ENCODE measurements at regions not wholly inside any gene's neighbourhood (a gene's known extent, or its start where the extent isn't known, plus 50 kb on each side); places are given as distances from the start of the nearest gene placed in this dataset.

DNA sequence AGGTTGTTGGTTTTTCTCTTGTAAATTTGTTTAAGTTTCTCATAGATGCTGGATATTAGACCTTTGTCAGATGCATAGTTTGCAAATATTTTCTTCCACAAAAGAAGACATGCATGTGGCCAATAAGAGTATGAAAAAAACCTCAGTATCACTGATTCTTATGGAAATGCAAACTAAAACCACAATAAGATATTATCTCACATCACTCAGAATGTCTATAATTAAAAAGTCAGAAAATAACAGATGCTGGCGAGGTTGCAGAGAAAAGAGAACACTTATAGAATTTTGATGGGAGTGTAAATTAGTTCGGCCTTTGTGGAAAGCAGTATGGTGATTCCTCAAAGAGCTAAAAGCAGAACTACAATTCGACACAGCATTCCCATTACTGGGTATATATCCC is 1355.6 kb downstream of the FAM133A start:
- no peak for DNase-seq

DNA sequence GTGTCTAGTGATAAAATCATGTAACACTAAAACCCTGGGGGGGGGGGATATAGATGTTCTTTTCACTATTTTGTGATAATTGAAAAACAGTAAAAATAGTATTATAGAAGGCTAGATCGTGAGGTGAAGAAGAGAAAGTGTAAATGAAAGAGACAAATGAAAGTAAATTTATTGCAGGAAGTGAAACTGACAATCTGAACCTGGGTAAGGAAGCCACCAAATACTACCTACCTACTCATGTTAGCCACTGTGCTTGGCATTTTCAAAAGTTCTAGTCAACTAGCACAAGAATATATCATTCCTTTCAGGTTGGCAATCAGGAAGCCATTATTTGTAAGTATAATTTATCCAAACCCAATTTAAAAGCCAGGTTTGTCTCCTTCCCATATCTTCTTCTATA is 1366.1 kb downstream of the FAM133A start:
- DNase-seq = no peak

- DNase-seq = no peak
Observed at GRCh38 chrX:95044331-95044730, 1370.3 kb downstream of the FAM133A start.

GRCh38 chrX:95055991-95056390 is 1382.0 kb downstream of the FAM133A start:
- no peak for DNase-seq

DNA sequence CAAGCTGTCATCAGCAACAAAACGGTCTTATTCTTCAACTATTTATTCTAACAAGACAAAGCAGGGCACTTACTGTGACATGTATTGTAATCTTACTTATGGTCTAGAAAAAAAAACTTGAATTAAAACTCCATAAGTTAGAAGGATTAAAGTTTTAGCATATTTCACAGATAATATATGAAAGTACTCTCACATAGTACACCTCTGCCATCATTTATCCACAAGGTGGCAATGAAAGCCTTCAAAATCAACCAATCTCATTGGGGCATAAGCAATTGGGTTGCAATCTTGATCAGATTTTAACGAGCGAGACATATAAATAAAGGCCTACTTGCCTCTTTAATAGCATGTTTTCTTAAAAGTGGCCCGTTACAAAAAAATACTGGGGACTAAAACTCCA is 1382.9 kb downstream of the FAM133A start:
- DNase-seq = no peak

GRCh38 chrX:95057341-95057740 is 1383.3 kb downstream of the FAM133A start:
- DNase-seq = no peak

- DNase-seq = no peak
Observed at GRCh38 chrX:95058815-95059214, 1384.8 kb downstream of the FAM133A start.

DNA sequence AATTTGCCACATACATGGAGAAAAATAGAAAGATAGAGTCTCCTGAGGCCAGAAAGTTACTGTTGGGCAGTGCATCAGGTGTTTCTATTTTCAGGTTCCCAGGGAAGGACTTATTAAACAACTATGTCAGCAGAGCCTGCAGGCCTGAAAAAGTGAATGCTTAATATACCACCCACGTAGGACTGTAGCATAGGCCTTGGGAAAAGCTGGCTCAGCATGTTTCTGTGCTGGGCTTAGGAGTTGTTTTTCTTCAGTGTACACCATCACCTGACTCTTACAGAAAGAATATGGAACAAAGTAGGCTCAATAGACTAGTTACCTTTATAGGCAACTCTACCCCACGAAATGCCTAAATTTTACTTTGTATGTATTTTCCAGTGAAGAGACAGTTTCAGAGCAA is 1385.9 kb downstream of the FAM133A start:
- DNase-seq = no peak

DNA sequence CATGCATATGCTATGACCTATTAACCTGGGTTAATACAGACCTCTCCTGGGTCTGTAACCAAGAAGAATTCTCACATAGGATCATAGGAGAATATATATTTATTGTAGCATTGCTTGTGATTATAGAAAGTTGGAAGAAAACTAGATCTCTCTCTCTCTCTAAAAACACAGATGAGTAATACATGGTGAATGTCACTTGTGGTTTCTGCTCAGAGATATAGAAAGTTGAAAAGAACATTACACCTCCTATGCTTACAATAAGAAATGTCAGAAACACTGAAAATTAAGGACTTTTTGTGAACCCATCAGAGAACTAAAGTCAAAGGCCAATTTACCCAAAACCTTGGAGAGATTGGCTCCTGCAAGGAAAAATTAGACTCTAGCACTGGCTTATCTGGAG is 1389.5 kb downstream of the FAM133A start:
- no peak for DNase-seq

DNA sequence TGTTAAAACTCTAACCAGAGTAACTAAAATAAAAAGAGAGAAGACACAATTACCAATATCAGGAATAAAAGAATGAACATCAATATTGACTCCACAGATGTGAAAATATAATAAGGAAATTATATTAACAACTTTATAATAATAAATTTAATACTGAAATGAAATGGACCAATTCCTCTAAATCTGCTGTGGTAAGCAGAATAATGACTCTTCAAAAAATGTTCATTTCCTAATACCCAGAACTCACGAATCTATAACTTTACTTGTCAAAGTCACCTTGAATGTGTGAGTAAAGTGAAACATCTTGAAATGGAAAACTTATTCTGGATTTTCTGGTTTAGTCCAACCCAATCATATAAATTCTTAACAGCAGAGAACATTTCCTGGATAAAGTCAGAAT is 1391.1 kb downstream of the FAM133A start:
- no peak for DNase-seq

DNA sequence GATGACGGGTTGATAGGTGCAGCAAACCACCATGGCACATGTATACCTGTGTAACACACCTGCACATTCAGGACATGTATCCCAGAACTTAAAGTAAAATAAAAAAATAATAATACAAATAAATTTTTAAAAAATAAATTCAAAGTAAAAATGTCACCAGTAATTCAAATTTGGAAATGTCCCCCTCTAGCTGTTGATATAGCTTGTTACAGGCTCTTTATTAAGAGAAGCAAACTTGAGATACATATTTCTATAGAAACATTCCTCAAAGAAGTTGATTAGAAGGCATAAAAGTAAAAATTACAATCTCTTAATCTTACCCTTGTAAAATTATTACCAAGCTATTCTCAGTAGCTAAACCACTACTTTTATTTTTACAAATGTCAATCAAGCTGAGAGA is 1397.0 kb downstream of the FAM133A start:
- DNase-seq = no peak

DNA sequence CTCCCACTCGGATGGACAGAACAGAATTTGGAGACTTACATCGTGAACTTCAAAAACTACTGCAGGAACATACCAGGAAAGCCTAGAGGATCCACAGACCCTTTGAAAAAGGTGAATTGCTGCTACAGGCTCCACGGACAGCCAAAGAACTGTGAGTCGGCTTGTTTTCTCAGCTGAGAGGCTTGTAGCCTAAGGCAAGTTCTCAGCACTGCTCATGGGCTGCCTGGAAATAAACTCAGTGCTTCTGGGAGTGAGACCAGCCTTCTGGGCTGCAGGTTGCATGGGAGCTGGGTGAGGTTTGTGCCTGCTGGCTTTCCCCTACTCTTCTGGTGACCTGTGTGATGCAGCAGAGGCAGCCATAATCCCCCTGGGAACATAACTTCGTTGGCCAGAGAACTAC is 1397.6 kb downstream of the FAM133A start:
- no peak for DNase-seq

DNA sequence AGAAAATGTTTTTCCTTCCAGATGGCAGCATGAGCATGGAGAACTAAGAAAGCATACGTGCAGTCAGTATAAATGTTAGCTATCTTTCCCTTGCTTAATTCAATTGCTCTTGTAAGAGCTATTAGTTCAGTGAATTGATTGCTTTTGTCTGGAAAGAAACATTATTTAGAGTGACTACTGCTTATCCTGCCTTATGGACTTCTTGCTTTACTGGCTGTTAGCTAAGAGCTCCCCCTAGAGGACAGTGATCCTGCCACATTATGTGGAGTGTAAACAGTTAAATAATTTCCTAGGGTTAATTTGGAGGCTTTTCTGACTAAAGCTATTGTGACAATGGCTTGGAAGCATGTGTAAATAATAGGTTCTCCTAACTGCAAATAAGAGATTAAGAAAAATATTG is 1402.4 kb downstream of the FAM133A start:
- DNase-seq = peak; percentile 25

DNA sequence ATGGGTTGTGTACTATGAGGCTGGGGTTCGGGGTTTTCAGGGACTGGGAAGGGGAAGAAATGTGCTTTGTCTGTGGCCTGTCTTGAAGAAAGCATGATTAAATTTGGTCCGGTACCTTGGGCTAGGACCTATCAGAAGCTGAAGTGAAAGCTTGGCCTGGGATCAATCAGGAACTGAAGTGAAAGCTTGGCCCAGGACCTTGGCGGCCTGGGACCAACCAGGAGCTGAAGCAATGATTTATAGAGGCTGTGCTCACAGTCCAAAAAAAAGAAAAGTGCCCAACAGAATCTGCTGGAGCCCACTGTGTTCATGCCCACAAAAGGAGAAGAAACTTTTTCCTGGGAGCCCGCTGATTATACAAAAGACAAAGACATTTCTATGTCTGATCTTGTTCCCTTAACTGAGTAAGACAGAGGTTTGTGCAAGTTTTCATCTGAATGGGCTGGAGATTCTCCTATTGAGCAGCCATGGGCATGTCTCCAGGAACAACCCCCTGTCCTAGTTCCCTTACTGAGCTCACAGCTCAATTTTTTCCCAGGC is 1427.9 kb downstream of the FAM133A start:
- DNase-seq = no peak

DNA sequence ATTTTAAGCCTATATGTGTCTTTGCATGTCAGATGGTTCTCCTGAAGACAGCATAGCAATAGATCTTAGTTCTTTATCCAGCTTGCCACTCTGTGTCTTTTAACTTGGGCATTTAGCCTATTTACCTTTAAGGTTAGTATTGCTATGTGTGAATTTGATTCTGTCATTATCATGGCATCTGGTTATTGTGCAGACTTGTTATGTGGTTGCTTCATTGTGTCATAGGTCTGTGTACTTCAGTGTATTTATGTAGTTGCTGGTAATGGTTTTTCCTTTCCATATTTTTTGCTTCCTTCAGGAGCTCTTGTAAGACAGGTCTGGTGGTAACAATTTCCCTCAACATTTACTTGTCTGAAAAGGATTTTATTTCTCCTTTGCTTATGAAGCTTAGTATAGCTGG is 1443.5 kb downstream of the FAM133A start:
- DNase-seq = no peak

DNA sequence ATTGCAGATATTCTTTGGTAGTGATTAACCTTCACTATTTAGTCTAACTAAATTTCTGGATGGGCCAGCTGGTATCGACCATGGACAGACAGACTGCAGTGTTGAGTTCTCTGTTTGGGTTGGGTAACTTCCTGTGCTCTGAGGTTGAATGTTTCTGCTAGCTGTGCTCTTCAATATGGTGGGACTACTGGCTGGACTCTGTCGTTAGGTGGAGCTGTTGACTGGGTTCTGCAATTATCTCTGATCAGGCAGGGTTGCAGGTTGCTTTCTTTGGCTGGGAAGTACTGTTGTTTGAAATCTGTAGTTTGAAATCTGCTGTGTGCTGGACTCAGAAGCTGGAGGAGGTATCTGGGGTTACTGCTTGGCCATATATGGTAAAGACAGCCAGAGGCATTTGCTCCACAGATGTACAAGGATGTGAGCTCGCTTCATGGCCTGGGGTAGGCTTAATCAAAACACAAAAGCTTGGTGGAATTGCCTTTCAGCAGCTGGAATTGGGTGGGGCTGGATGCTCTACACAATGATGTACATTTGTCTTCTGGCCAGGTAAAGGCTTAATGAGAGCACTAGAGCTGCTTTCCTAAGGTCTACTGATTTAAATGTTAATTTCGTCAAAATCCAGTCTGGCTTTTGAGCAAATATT is 1472.0 kb downstream of the FAM133A start:
- DNase-seq = no peak

DNA sequence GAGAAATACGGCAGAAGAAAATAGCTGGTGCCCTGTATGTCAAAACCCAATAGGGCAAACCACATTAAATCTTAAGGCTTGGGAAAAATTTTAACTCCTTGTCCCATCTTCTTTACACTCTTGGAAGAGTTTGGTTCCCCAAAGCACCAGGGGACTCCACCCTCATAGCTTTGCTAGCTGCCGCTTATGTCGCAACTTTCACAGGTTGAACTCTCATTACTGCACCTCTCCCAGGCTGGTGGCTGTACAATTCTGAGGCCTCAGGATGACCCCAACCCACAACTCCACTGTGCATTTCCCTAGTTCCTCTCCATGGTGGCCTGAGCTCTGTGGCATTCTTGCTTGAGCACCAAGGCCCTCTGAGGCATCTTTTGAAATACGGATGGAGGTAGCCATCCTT is 1478.8 kb downstream of the FAM133A start:
- DNase-seq = no peak

- no peak for DNase-seq
Observed at GRCh38 chrX:95156566-95156965, 1482.6 kb downstream of the FAM133A start.

Data from hematopoietic multipotent progenitor cell treated with erythropoietin and hydrocortisone succinate and interleukin-3 and kit ligand, for 8 days (in vitro differentiated cells).